H1 (cell line): ENCODE measurements at regions not wholly inside any gene's neighbourhood (a gene's known extent, or its start where the extent isn't known, plus 50 kb on each side); places are given as distances from the start of the nearest gene placed in this dataset.

ENCODE experiments used
- CTCF ChIA-PET: fragments of 300-600 bp; sonication (Branson Sonifier 250); formaldehyde crosslinking; loops from one replicate; lab custom pipeline; 2021; ENCODE audit not compliant: partially characterized antibody; lab: Charles Lee
- POLR2A ChIA-PET: fragments of 300-600 bp; sonication (Branson Sonifier 250); formaldehyde crosslinking; loops from one replicate; lab custom pipeline; 2021; ENCODE audit warnings: inconsistent platforms; ENCODE audit not compliant: partially characterized antibody; lab: Charles Lee
- DNase-seq, 2 experiments: peaks; one replicate each; pipeline versions ENCODE4 v3.0.0 to v3.0.0-alpha.2; 2010 to 2022; ENCODE audit warnings: low spot score in 2 of 2, low read depth in 1 of 2, mixed read lengths in 1 of 2
- FAIRE-seq: peaks from 2 replicates; lab custom pipeline; 2011; peaks lifted over from hg19 to GRCh38; lab: Jason Lieb, UNC
- H2AFZ ChIP-seq: 2 replicates; pipeline ENCODE4 v1.8.1; 2012; ENCODE audit warnings: low read length, inconsistent platforms
- H2AK5ac ChIP-seq: 2 replicates; pipeline ENCODE4 v1.6.1; 2013; ENCODE audit warnings: low read depth, low read length
- H2BK120ac ChIP-seq: replicated peaks from 2 replicates; pipeline ENCODE3; 2013; ENCODE audit warnings: low read depth, low read length, inconsistent platforms
- H2BK12ac ChIP-seq: 2 replicates; pipeline ENCODE4 v1.6.1; 2013; ENCODE audit warnings: low read depth, low read length
- H2BK15ac ChIP-seq: 2 replicates; pipeline ENCODE4 v1.6.1; 2013; ENCODE audit warnings: low read length
- H2BK20ac ChIP-seq: 2 replicates; pipeline ENCODE4 v1.6.1; 2013; ENCODE audit warnings: low read length
- H2BK5ac ChIP-seq: 2 replicates; pipeline ENCODE4 v1.6.1; 2013; ENCODE audit warnings: low read depth, low read length
- H3K14ac ChIP-seq: 2 replicates; pipeline ENCODE4 v1.6.1; 2013; ENCODE audit warnings: inconsistent platforms; ENCODE audit not compliant: insufficient read length
- H3K18ac ChIP-seq: 2 replicates; pipeline ENCODE4 v1.6.1; 2013; ENCODE audit warnings: low read length; ENCODE audit errors: extremely low read depth
- H3K23ac ChIP-seq: 2 replicates; pipeline ENCODE4 v1.6.1; 2013; ENCODE audit warnings: inconsistent platforms; ENCODE audit not compliant: insufficient read length
- H3K23me2 ChIP-seq: 2 replicates; pipeline ENCODE4 v1.6.1; 2013; ENCODE audit warnings: low read depth, low read length
- H3K27ac ChIP-seq: 2 replicates; pipeline ENCODE4 v1.6.1; 2011; ENCODE audit warnings: low read depth, low read length, inconsistent platforms
- H3K27me3 ChIP-seq, 4 experiments: replicated peaks in 1 of 4; 1 replicate in 1 of 4; 2 replicates in 3 of 4; pipeline versions ENCODE4 v1.6.1 to v1.8.1; 2011 to 2013; ENCODE audit warnings: low read length in 3 of 4, mild to moderate bottlenecking in 3 of 4, inconsistent platforms in 2 of 4, mixed read lengths in 2 of 4, moderate library complexity in 1 of 4; ENCODE audit not compliant: control insufficient read depth in 3 of 4, insufficient read depth in 3 of 4; ENCODE audit errors: extremely low read depth in 1 of 4
- H3K36me3 ChIP-seq, 4 experiments: 2 replicates each; pipeline versions ENCODE4 v1.6.1 to v1.8.1; 2011 to 2013; ENCODE audit warnings: mild to moderate bottlenecking in 4 of 4, low read length in 3 of 4, moderate library complexity in 2 of 4, control low read depth in 1 of 4, inconsistent platforms in 1 of 4; ENCODE audit not compliant: insufficient read depth in 4 of 4, control insufficient read depth in 2 of 4
- H3K4ac ChIP-seq: replicated peaks from 2 replicates; pipeline ENCODE3; 2013; ENCODE audit warnings: low read length, low read depth, mixed read lengths, inconsistent platforms; ENCODE audit not compliant: insufficient read length
- H3K4me1 ChIP-seq, 4 experiments: replicated peaks in 1 of 4; 1 replicate in 1 of 4; 2 replicates in 3 of 4; pipeline versions ENCODE4 v1.6.1 to v1.8.1; 2011 to 2013; ENCODE audit warnings: low read length in 3 of 4, inconsistent platforms in 2 of 4, mixed read lengths in 1 of 4; ENCODE audit not compliant: insufficient read depth in 4 of 4, control insufficient read depth in 3 of 4
- H3K4me2 ChIP-seq, 2 experiments: 2 replicates each; pipeline versions ENCODE4 v1.6.1 to v1.8.1; 2011 to 2013; ENCODE audit warnings: low read depth in 2 of 2, low read length in 2 of 2, control low read depth in 1 of 2, inconsistent platforms in 1 of 2, mild to moderate bottlenecking in 1 of 2; ENCODE audit not compliant: insufficient read depth in 1 of 2
- H3K4me3 ChIP-seq, 4 experiments: fragments of 200-600, 300-600 bp in 1 of 4; sonication (generic), shearing (Covaris generic), sonication (Bioruptor Twin) in 1 of 4; 2 replicates each; pipeline versions ENCODE4 v1.5.1 to v1.8.1; 2011 to 2016; ENCODE audit warnings: low read length in 4 of 4, low read depth in 3 of 4, control low read depth in 2 of 4, inconsistent platforms in 2 of 4, mild to moderate bottlenecking in 2 of 4, mixed read lengths in 1 of 4, moderate library complexity in 1 of 4; ENCODE audit not compliant: insufficient read depth in 2 of 4; ENCODE audit errors: extremely low read depth in 1 of 4
- H3K56ac ChIP-seq: replicated peaks from 2 replicates; pipeline ENCODE3; 2013; ENCODE audit warnings: low read depth, mild to moderate bottlenecking, mixed read lengths, low read length, inconsistent platforms; ENCODE audit not compliant: insufficient read length
- H3K79me1 ChIP-seq: 2 replicates; pipeline ENCODE4 v1.6.1; 2013; ENCODE audit warnings: low read depth, low read length, control low read depth
- H3K79me2 ChIP-seq, 2 experiments: 2 replicates each; pipeline versions ENCODE4 v1.6.1 to v1.8.1; 2012 to 2013; ENCODE audit warnings: low read length in 2 of 2, mild to moderate bottlenecking in 2 of 2, inconsistent platforms in 1 of 2; ENCODE audit not compliant: insufficient read depth in 2 of 2, control insufficient read depth in 1 of 2
- H3K9ac ChIP-seq, 4 experiments: replicated peaks in 1 of 4; 1 replicate in 1 of 4; 2 replicates in 3 of 4; pipeline versions ENCODE4 v1.6.1 to v1.8.1; 2011 to 2013; ENCODE audit warnings: low read depth in 3 of 4, low read length in 3 of 4, control low read depth in 2 of 4, mild to moderate bottlenecking in 2 of 4, moderate library complexity in 2 of 4, inconsistent platforms in 1 of 4; ENCODE audit errors: extremely low read depth in 1 of 4
- H3K9me3 ChIP-seq, 2 experiments: 2 replicates each; pipeline versions ENCODE4 v1.6.1 to v1.8.1; 2012 to 2013; ENCODE audit warnings: mild to moderate bottlenecking in 2 of 2, moderate library complexity in 2 of 2, control low read depth in 1 of 2, inconsistent platforms in 1 of 2, low read depth in 1 of 2, low read length in 1 of 2, mixed read lengths in 1 of 2; ENCODE audit not compliant: insufficient read depth in 2 of 2
- H4K20me1 ChIP-seq, 2 experiments: replicated peaks in 1 of 2; 2 replicates each; pipeline versions ENCODE3 to v1.8.1; 2011 to 2013; ENCODE audit warnings: inconsistent platforms in 2 of 2, low read length in 2 of 2, mild to moderate bottlenecking in 1 of 2; ENCODE audit not compliant: insufficient read depth in 2 of 2, control insufficient read depth in 1 of 2
- H4K5ac ChIP-seq: 2 replicates; pipeline ENCODE4 v1.6.1; 2013; ENCODE audit warnings: low read length, low read depth, mixed read lengths, inconsistent platforms; ENCODE audit not compliant: insufficient read length
- H4K8ac ChIP-seq: 2 replicates; pipeline ENCODE4 v1.8.0; 2013; ENCODE audit warnings: mild to moderate bottlenecking, moderate library complexity, low read length, inconsistent platforms; ENCODE audit not compliant: insufficient read depth; ENCODE audit errors: extremely low read depth
- H4K91ac ChIP-seq: replicated peaks from 2 replicates; pipeline ENCODE3; 2013; ENCODE audit warnings: low read length, mixed read lengths, inconsistent platforms; ENCODE audit not compliant: insufficient read length
- CTBP2 ChIP-seq: IDR thresholded peaks from 2 replicates; pipeline ENCODE4 v1.7.0; 2011; ENCODE audit warnings: borderline replicate concordance, mild to moderate bottlenecking, moderate library complexity, mixed read lengths, low read length; ENCODE audit not compliant: insufficient read depth, insufficient read length
- EP300 ChIP-seq, 2 experiments: IDR thresholded peaks; 1 replicate in 1 of 2; 2 replicates in 1 of 2; pipeline ENCODE4 v1.6.1; 2011 to 2012; ENCODE audit warnings: low read depth in 2 of 2, low read length in 2 of 2, mild to moderate bottlenecking in 2 of 2, borderline replicate concordance in 1 of 2, inconsistent platforms in 1 of 2, moderate library complexity in 1 of 2
- HDAC6 ChIP-seq: IDR thresholded peaks from one replicate; pipeline ENCODE4 v1.7.1; 2012; ENCODE audit warnings: low read depth, mild to moderate bottlenecking, inconsistent platforms, low read length, moderate library complexity
- POLR2AphosphoS5 ChIP-seq: IDR thresholded peaks from 2 replicates; pipeline ENCODE4 v1.6.1; 2011; ENCODE audit warnings: low read depth, low read length
- POU5F1 ChIP-seq: IDR thresholded peaks from 2 replicates; pipeline ENCODE4 v1.6.1; 2011; ENCODE audit warnings: low read depth, mild to moderate bottlenecking, low read length, moderate library complexity
- SAP30 ChIP-seq: fragments of 300-600 bp; sonication (generic); IDR thresholded peaks from 2 replicates; pipeline ENCODE4 v1.7.1; 2012; ENCODE audit warnings: low read length, moderate library complexity, mild to moderate bottlenecking, inconsistent platforms; ENCODE audit not compliant: insufficient read depth, insufficient replicate concordance
- SP2 ChIP-seq: IDR thresholded peaks from 2 replicates; pipeline ENCODE4 v1.6.1; 2012; ENCODE audit warnings: mild to moderate bottlenecking, low read length, inconsistent platforms
- TAF1 ChIP-seq: IDR thresholded peaks from 2 replicates; pipeline ENCODE4 v1.6.1; 2011; ENCODE audit warnings: mild to moderate bottlenecking, low read depth, low read length
- ZNF274 ChIP-seq: IDR thresholded peaks from 2 replicates; pipeline ENCODE4 v1.7.0; 2012; ENCODE audit warnings: low read length, borderline replicate concordance; ENCODE audit errors: extremely low read depth
- WGBS, 2 experiments: shearing (Covaris generic) in 1 of 2; methylation state at CpG; one replicate each; pipeline versions ENCODE4 v1.1.6 to v1.1.7; 2013 to 2015; ENCODE audit warnings: low lambda C conversion rate in 2 of 2, mixed read lengths in 2 of 2, inconsistent platforms in 1 of 2, low coverage in 1 of 2, missing lambda C conversion rate in 1 of 2; ENCODE audit not compliant: insufficient replicate concordance in 2 of 2, insufficient coverage in 1 of 2, insufficient read length in 1 of 2; ENCODE audit errors: extremely low coverage in 1 of 2, missing lambda C conversion rate in 1 of 2; 5-methylcytosine and 5-hydroxymethylcytosine counted together
- TF ChIP-seq, protein P1 (sequence below): IDR thresholded peaks from 2 replicates; pipeline ENCODE4 v1.6.1; 2012; ENCODE audit warnings: inconsistent platforms
- TF ChIP-seq, protein P2 (sequence below): IDR thresholded peaks from 2 replicates; pipeline ENCODE4 v1.6.1; 2011; ENCODE audit warnings: low read length, improper control_type of control experiment
- TF ChIP-seq, protein P3 (sequence below): IDR thresholded peaks from 2 replicates; pipeline ENCODE4 v1.6.1; 2011; ENCODE audit warnings: low read depth, mild to moderate bottlenecking, low read length; ENCODE audit not compliant: insufficient read depth

DNA sequence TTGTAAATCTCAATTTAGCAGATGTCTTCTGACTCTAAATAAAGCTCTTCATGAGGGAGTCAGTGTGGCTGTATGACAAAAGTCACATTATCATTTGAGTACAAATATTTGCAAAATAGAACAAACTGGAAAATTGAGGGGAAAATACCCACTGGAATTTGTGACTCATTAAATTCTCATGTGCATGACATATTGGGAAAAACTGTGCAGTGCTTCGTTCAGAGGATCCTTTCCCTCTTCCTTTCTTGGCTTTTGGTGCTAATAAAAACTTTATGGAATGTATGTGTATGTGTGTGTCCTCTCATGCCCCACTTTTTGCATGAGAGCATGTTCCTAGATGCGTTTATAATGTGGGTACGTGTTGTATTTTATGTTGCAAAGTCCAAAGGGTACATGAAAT is 267.8 kb downstream of the KTN1 start:
- no peak overlapping the region for H2AFZ ChIP-seq
- H2BK20ac ChIP-seq: no peak overlapping the region
- no peak overlapping the region for H4K91ac ChIP-seq
- ChIA-PET CTCF (interaction anchor here (0.9 kb wide), 1 partner anchor 13 kb away, joined by 3 read pairs; no protein-coding TSS in a partner anchor), POLR2A (no interaction called here)
- no peaks in the 10 kb centered on the region for H3K27me3 ChIP-seq
- H3K36me3 ChIP-seq: no peaks in the 10 kb centered on the region; a peak in 1 of 8 replicates
- no peak overlapping the region for H3K4me2 ChIP-seq
- H3K23me2 ChIP-seq: no peaks in the 10 kb centered on the region
- no peak overlapping the region for H3K4me3 ChIP-seq
- 0 out of 4 replicates have a peak, but pooled peaks cover 0 to 2% of the 10 kb centered on the region in 2 experiments for H3K9me3 ChIP-seq
- H2BK12ac ChIP-seq: no peak overlapping the region
- H3K79me2 ChIP-seq: no peaks in the 10 kb centered on the region
- H3K14ac ChIP-seq: no peak overlapping the region
- H4K20me1 ChIP-seq: no peaks in the 10 kb centered on the region
- H3K23ac ChIP-seq: no peak overlapping the region
- no peaks in the 10 kb centered on the region for H3K4me1 ChIP-seq
- H3K4ac ChIP-seq: no peak overlapping the region
- H2AK5ac ChIP-seq: no peak overlapping the region
- no peak overlapping the region for H4K8ac ChIP-seq
- FAIRE-seq (no peak), DNase-seq (no peak)
- WGBS, 2 experiments: 75% methylated on average over 3 of the region's 3 CpGs; no CpG with 5 or more reads in 1 of the 2 experiments
- no peak overlapping the region for H4K5ac ChIP-seq
- no peak overlapping the region for H3K56ac ChIP-seq
- no peak overlapping the region for H2BK5ac ChIP-seq
- H3K18ac ChIP-seq: no peak overlapping the region
- no peak overlapping the region for H2BK120ac ChIP-seq
- H2BK15ac ChIP-seq: no peak overlapping the region
- H3K79me1 ChIP-seq: no peaks in the 10 kb centered on the region
- H3K27ac ChIP-seq: no peak overlapping the region
- H3K9ac ChIP-seq: no peak overlapping the region
- TF ChIP-seq SP2 (no peak), HDAC6 (no peak), CTBP2 (no peak), POLR2AphosphoS5 (no peak), ZNF274 (no peak), SAP30 (no peak), POU5F1 (no peak), TAF1 (no peak), EP300 (IDR thresholded peaks at IDR 0.05; ENCODE audit: borderline replicate concordance in 1 of 2, low read depth in 2 of 2, low read length in 2 of 2) (no peak)
- TF ChIP-seq, protein P1, sequence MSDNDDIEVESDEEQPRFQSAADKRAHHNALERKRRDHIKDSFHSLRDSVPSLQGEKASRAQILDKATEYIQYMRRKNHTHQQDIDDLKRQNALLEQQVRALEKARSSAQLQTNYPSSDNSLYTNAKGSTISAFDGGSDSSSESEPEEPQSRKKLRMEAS: no peak
- TF ChIP-seq, protein P2, sequence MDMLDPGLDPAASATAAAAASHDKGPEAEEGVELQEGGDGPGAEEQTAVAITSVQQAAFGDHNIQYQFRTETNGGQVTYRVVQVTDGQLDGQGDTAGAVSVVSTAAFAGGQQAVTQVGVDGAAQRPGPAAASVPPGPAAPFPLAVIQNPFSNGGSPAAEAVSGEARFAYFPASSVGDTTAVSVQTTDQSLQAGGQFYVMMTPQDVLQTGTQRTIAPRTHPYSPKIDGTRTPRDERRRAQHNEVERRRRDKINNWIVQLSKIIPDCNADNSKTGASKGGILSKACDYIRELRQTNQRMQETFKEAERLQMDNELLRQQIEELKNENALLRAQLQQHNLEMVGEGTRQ: no peak
- TF ChIP-seq, protein P3, sequence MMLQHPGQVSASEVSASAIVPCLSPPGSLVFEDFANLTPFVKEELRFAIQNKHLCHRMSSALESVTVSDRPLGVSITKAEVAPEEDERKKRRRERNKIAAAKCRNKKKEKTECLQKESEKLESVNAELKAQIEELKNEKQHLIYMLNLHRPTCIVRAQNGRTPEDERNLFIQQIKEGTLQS: no peak
